HEK293 (cell line): ENCODE measurements at regions not wholly inside any gene's neighbourhood (a gene's known extent, or its start where the extent isn't known, plus 50 kb on each side); places are given as distances from the start of the nearest gene placed in this dataset.

Experiments
- CTCF ChIP-seq: fragments of 450-650 bp; formaldehyde crosslinking; IDR thresholded peaks from 2 replicates; pipeline ENCODE4 v1.5.1; 2016; ENCODE audit warnings: missing biosample characterization, missing genetic modification characterization
- PBX3 ChIP-seq: sonication (generic); formaldehyde crosslinking; IDR thresholded peaks from 2 replicates; pipeline ENCODE4 v1.8.1; 2022; ENCODE audit warnings: mild to moderate bottlenecking, moderate library complexity, missing genetic modification reagents
- ZNF175 ChIP-seq: fragments of 450-650 bp; formaldehyde crosslinking; IDR thresholded peaks from 2 replicates; pipeline ENCODE4 v1.5.1; 2016; ENCODE audit warnings: missing biosample characterization, missing genetic modification characterization
- ZNF19 ChIP-seq: fragments of 450-650 bp; formaldehyde crosslinking; IDR thresholded peaks from 2 replicates; pipeline ENCODE4; 2016; ENCODE audit warnings: missing biosample characterization, missing genetic modification characterization, low read depth
- ZNF362 ChIP-seq: fragments of 450-650 bp; formaldehyde crosslinking; IDR thresholded peaks from 2 replicates; pipeline ENCODE4 v1.5.1; 2016; ENCODE audit warnings: missing biosample characterization, missing genetic modification characterization
- ZNF580 ChIP-seq: fragments of 450-650 bp; formaldehyde crosslinking; IDR thresholded peaks from 2 replicates; pipeline ENCODE4 v1.5.1; 2016; ENCODE audit warnings: missing biosample characterization, missing genetic modification characterization

- no peak for TF ChIP-seq ZNF580 (tag by site-specific recombination)
- no peak for TF ChIP-seq CTCF (tag by site-specific recombination)
- TF ChIP-seq PBX3 = no peak
- TF ChIP-seq ZNF19 (tag by site-specific recombination) = no peak
- TF ChIP-seq ZNF362 (tag by site-specific recombination) = no peak
- TF ChIP-seq ZNF175 = no peak
Measured at GRCh38 chr10:43943119-43943817, 294.6 kb upstream of the ZNF32 start.
